HG03108 (cell line): ENCODE measurements at regions not wholly inside any gene's neighbourhood (a gene's known extent, or its start where the extent isn't known, plus 50 kb on each side); places are given as distances from the start of the nearest gene placed in this dataset.

ENCODE experiments used
- ATAC-seq: cut with Tn5 transposase; IDR thresholded peaks from one replicate; pipeline ENCODE4 v1.9.1; 2021; ENCODE audit warnings: moderate library complexity; ENCODE audit not compliant: unreplicated experiment

DNA sequence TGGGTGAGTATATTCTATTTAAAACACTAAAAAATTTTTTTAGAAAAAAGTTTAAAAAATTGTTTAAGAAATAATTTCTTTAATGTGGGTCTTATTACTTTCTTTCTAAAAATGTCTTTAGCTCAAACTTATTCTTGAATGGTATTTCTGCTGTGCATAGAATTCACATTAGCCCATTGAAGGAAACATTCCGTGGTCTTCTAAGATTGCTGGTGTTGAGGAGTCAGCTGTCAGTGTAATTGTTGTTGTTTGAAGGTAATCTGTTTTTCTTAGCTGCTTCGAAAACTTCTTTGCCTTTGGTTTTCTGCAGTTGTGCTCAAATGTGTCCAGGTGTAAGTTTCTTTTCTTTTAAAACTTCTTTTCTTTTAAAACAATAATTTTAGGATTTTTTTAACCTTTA is 85.4 kb upstream of the KLF12 start:
- ATAC-seq: no peak

DNA sequence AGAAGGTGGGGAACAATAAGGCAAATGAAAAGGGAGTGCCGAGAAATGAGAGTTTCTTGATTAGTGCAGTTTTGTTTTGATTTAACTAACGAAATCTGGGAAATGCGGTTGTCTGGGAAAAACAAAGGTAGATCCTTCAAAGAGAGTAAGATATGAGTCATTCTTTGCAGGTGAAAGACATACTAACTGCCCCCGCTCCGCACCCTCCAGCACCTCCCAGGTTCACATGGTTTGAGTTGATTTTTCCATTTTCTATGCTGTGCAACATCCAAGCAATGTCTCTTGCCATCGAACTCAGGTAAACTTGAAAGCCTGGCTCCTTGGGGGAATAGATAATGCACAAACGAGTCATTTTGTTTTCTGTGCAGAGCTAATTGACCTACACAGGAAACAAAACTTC is 84.1 kb upstream of the KLF12 start:
- no peak for ATAC-seq

DNA sequence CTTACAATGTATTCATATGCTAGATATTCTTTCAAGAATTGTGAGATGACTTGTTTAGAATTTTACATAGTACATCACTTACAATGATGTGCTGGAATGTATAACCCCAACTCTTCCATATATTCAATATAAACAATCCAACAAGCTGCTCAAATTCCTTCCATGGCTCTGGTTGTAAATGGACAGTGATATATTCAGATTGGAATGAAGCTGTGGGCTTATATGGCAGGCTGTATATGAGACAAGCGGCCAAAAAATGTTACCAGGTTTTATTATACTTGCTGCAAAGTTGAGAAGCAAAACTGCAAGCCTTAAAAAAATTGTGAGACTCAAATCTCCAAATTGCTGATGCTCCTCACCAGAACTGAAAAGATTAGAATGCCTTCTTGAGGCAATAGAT is 83.6 kb upstream of the KLF12 start:
- no peak for ATAC-seq

DNA sequence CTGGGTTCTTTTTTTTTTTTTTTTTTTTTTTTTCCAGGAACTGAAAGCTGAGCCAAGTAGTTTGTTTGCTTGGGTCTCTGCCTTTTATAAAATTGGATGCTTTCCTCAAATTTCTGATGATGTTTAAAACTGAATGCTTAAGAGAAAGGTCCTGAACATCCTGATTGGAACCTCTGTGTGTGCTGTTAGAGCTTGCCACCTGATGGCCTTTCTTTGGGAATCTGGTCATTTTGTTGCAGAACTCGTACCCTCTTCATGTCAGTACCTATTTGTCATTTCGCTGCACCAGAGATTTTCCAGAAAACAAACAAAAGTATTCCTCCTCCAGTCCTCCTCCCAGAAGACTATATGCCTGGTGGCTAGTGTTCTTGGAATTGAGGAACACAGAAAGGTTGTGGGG is 81.2 kb upstream of the KLF12 start:
- no peak for ATAC-seq

DNA sequence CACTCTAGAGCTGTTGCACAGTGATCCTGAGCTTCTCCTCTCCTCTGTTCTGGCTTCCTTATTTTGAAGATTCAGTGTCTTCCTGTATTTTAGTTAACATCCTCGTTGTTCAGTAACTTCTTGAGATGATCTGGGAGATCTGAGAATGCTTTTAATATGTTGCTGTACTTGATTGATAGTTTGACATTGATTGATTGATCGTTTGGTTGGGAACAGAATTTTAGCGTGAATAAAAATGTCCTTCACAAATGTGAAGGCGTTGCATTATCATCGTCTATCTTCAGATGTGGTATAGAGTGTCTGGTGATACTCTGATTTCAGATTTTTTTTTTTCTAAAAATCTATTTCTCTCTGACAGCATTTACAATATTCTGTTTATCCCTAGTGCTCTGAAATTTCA is 80.1 kb upstream of the KLF12 start:
- no peak for ATAC-seq

DNA sequence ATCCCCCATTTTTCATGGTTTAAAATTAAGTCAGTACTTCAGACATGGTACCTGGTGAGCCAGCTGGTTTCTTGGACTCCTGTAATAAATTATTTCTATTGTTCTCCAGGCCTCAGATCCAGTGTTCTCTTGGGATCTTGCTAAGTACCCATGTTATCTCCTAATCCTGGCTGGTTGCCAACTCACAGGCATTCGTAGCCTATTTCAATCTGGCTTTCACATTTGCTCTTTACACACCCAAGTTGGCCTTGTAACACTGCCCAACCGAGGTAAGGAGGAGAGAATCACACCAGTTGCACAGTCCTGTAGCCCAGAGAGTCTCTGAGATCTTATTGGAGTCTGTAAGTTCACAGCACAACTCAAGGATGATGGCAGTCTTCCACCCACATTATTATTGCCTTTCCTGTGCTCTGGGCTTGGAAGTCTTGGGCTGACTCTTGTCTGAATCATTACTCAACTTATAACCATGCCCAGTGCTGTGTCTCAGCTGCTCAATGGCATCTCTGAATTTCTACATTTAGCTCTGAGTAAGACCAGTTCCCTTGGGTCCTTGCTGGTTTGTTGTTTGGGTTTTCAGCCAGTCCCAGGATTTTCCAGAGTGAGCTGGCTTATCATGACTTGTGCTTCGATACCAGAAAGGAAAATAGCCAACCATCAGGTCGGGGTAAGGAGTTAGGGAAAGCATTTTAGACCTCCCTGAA is 76.6 kb upstream of the KLF12 start:
- ATAC-seq: no peak

DNA sequence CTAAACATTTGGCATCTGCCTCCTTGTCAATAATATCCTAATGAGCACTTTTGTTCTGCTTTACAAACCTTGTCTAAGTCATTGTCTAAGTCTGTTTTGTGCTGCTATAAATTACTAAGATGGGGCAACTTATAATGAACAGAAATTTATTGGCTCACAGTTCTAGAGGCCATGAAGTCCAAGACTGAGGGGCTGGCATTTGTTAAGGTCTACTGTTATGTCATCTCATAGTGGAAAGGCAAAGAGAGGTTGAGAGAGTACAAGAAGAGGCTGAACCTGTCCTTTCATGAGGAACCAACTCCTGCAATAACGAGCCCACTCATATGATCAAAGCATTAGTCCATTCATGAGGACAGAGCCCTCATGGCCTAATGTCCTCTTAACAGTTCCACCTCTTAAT is 72.7 kb upstream of the KLF12 start:
- ATAC-seq: no peak

DNA sequence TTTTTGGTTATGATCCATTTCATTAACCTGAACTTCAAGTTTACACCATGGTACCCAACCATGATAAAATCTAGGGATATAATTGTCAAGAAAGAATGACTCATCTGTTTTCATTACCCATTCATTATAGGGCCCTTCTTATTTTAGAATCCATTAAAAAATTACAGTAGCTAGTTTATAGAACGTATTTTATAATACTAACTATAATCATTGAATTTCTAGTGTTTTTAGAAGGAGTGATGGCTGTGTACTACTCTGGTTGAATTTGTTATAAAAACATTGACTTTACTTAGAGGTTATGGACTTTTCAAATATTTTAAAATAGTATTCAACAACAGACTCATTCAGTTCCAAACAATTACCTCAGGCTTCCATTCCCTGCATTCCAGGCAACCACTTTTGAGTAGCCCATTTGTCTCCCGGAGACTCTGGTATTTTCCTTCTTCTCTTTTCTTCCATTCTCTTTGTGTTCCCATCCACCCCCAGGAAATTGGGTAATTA is 71.9 kb upstream of the KLF12 start:
- ATAC-seq: no peak

DNA sequence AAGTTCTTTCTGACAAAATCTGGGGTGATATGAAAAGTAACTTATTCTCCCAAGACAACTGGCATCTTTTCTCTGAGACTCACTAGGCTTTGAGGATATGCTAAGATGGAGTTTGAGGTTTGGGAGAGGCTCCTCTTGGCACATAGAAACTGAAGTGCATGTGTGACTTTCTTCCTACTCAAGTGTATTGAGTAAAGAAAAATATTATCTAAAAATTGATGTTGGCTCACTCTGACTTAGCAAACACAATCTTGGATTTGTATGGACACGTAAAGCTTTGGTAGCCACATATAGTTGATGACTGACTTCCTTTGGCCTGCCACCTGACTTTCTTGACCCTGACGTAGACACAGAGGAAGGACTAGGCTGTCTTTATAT is 71.1 kb upstream of the KLF12 start:
- no peak for ATAC-seq

DNA sequence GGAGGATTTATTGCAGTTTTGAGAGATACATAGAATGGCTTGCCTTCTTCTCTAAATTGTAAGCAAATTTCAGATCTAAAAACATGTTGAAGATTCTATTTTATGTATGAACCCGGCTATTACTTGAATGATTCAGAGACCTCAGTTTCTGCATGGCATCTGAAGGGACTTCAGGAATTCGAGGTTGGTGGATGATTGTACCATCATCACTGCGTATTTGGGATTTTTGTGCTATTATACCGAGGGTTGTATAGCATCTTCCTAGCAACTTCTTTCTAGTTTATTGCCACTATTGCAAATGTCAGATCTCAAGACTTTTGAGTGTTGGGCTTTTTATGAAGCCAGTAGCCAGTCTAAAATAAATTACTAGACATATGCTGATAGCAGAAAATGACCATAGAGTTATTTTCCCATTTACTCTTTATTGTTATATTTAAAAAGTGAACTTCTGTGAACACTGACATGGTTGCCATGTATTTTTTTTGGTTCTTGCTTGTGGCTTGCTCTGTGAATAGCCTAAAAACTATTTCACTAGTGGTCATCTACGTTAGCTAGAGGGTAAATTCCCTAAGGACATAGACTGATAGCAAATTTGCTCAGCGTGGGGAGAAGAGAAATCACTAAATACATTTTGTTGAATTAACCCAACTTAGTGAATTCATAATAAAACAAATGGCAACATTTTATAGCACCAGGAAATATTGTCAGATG is 70.6 kb upstream of the KLF12 start:
- no peak for ATAC-seq

DNA sequence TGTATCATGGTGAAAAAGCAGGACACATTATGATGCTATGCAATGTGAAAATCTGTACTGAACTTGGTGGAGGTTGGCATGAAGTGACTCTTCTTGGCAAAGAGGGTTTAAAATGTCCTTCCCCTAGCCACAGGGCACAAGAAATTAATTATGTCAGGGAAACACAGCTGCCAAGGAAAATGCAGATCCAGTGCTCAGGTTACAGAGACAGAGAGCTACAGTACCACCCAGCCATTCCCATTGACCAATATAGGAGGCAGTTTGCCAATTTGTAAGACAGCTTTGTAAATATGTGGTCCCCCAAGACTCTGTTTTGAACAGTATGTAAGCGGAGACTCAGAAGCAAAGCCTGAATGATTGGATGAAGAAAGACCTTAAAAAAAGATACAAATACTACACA is 69.4 kb upstream of the KLF12 start:
- ATAC-seq: no peak

DNA sequence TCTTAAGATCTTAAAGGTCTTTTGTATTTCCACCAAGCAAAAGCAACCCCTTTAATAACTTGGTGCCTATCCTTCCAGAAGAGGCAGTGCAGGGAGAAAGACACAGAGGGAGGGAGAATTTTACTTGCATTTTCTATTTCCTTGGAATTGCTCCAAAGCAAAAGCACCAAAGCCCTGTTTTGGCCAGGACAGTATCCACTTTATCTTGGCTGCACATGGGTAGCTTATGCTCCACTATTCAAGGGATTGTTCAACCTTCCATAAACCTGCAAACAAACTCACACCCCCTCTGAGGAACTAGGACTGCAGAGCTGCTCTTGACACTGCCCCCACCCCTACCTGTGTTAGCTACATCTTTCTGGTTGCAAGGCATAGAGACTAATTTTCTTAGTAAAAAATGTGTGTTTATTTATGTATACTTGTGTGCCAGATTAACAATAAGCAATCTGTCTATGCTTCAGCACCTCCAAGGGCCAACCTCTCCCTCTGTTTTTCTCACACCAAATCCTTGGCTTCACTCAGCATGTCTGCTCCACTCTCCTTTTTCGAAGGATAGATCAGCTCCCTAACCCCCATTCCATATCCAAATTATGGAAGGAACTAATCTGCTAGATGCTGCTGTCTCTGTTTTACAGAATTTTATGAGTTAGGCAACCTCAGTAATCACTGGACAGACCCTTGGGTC is 68.1 kb upstream of the KLF12 start:
- ATAC-seq: no peak

DNA sequence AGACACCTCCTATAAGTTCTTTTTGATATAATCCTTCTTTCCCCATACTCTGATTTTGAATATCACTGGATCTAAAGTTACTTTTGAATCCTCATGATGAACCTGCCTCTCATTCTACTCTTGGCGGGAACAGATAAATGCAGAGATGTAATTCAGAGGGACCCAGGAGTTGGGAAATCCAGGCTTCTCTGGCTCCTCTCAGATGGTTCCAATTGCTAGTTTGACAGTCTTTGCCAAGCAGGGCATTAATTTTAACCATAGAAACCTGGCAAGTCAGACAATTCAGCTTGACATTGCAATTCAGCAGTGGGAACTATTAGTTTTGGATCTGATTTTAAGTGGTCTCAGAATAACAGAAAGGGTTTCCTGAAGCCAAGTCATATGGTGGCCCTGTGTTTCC is 67.3 kb upstream of the KLF12 start:
- ATAC-seq: no peak

DNA sequence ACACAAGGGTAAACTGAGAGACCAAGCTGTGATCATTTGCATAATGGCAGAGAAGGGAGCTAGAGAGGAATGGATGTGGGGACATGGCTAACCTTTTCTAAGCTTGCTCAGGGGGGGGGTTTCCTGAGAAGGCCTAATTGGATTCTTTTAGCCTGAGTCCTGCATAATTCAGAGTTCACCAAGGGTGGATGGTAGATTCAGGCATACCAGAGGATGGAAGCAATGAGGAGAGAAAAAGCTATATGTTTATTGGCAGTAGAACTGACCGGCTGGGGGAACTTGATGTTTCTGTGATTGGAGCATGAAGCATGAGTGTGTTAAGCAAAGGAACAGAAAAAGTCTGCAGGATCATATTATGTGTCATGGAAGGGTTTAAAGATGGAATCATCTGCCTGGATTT is 65.9 kb upstream of the KLF12 start:
- no peak for ATAC-seq

DNA sequence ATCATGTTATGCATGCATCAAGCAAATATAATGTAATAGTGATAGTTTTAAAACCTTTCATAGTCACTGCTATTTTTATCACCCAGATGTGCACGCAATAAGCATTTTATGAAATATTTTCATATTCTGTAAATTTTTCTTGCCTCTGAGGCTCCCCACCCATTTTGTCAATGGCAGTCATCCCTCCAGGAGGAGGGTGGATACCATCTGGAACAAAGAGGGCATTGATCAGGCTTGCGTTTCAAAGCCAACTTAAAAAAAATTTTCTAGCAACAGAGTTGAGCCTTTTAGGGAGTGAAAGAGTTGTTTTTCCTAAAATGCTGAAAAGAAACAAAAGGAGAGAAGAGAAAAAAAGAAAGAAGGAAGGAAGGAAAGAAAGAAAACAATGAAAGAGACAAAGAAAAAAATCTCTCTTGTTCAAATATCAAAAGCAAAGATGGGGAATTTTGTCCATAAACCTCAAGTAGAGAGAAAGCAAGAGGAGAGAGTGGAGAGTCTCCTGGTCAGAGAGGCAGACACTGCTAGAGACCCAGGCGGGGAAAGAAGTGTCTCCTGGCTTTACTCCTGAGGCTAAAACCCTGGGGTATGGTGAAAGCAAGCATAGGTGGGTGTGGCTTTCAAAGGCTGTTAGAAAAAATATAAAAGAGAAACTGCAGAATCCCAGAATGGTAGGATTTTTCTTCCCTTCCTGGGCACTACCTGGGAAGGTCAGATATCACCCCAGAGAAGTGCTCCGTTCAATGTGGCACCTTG is 63.6 kb upstream of the KLF12 start:
- ATAC-seq: no peak

DNA sequence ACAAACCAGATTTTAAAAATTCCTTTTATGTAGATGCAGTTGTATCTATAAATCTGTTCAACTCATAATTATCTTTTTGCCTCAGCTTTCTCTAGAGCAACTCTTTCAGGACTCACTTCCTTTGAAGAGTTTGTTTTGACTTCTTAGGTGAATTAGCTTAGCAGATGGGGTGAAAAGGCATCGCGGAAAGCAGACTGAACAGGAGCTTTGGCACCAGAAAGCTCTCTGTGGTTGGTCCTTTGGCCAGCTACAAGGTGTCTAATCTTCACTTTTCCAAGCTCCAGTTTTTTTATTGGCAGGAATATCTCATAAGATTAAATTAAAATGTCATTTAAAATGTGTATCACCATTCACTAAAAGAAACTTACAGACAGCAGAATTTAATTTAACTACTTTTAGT is 60.6 kb upstream of the KLF12 start:
- no peak for ATAC-seq

DNA sequence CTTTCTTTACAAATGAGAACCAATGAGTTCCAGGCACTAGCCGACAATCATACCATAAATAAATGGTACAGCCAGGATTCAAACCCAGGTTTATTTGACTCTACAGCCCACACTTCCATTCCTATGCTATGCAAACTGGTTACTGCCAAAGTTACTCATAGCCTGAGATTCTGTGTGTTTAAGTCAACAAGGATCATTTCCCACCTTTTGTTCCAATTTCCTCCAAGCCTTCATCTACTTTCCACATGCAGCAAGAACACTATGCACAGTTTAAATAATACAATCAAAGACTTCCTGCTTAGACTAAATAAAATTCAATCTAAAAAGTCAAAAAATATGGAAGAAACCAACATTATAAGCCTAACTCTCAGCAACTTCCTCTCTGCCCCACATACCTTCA is 59.2 kb upstream of the KLF12 start:
- no peak for ATAC-seq

DNA sequence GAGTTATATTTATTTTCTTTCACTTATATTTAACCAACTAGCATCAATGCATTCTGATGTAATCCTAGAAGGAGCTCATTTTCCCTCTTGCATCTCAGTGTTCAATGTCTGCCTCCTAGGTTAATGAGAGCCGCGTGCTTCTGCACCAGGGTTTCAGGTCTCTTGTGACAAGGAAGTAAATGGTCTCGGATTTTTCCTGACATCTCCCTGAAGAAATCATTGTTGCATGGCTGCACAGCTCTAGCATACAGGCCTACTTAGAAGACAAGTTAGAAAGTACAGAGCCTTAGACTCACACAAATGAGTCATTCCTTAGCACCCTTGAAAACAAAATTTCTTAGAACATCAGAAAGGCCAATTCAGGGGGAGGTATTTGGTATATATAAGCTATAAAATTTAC is 57.2 kb upstream of the KLF12 start:
- ATAC-seq: no peak

DNA sequence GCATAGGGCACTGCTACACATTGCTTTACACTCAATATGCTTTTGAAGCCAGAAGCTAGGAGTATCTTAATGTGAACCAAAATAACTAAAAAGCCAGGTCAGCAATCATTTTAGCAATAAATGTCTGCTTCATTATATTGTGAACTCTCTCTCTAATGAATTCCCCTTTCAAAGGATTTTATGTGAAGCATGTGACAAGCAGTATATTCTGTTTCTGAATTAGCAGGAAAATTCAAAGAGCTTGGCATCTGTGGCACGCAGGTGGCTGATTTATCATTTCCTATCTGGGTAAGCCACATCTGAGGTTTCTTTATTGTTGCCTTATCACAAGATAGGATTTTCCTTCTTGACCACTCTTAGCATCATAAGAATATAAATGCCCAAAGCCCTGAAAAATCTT is 56.8 kb upstream of the KLF12 start:
- no peak for ATAC-seq

DNA sequence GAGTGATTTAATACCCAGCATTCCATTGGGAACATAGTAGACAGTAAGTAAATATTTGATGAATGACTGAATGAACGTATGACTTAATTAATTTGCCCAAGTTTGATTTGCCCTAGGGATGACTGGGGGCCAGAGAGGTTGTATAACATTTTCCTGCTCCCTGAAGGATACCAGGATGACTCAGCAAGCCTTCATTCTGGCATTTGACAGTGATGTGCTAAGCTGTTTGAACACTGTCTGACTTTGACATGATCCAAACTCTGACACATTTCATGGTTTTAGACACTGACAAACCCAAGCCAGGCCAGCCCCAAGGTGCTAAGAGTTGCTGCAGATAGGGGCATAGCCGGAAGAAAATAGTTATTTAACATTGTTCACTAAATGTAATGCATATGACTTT is 53.4 kb upstream of the KLF12 start:
- no peak for ATAC-seq

DNA sequence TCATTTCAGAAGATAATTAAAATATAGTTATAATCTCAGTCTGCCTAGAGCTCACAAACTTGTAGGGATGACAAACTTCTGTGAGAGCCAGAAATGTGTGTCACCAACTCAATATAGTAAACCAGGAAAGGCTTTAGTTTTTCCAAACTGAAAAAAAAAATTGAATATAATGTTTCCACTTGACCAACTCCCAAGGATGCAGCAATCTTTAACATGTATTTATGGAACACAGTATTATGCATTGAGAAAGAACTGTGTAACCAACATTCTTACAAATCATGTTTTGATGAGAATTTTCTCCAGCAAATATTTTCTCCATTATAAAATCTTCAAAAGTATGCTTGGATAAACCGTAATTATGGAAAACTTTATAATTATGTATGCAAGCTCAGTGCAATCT is 50.1 kb upstream of the KLF12 start:
- no peak for ATAC-seq
